HL-60 (cell line): ENCODE measurements at regions not wholly inside any gene's neighbourhood (a gene's known extent, or its start where the extent isn't known, plus 50 kb on each side); places are given as distances from the start of the nearest gene placed in this dataset.

Experiments
- DNase-seq, 2 experiments: peaks; one replicate each; pipeline ENCODE4 v3.0.0-alpha.2; 2010 to 2020; ENCODE audit warnings: low read depth in 1 of 2, low spot score in 1 of 2
- H3K27ac ChIP-seq: fragments of 250-450 bp; sonication (Bioruptor Pico); replicated peaks from 2 replicates; pipeline ENCODE4 v1.5.1; 2020; ENCODE audit warnings: mild to moderate bottlenecking, moderate library complexity
- H3K27me3 ChIP-seq: fragments of 250-450 bp; sonication (Bioruptor Pico); 2 replicates; pipeline ENCODE4 v1.5.1; 2021; ENCODE audit warnings: mild to moderate bottlenecking, moderate library complexity; ENCODE audit not compliant: insufficient read depth, poor library complexity, severe bottlenecking
- H3K4me3 ChIP-seq: replicated peaks from 2 replicates; pipeline ENCODE4 v1.5.1; 2011; ENCODE audit warnings: mild to moderate bottlenecking, control low read depth, low read length; ENCODE audit not compliant: insufficient read depth
- CTCF ChIP-seq: IDR thresholded peaks from one replicate; pipeline ENCODE4 v1.5.1; 2011; ENCODE audit warnings: low read length, control low read depth, inconsistent platforms; ENCODE audit not compliant: insufficient read depth
- GABPA ChIP-seq: IDR thresholded peaks from 2 replicates; pipeline ENCODE4 v1.6.1; 2012; ENCODE audit warnings: low read depth
- POLR2AphosphoS5 ChIP-seq: IDR thresholded peaks from 2 replicates; pipeline ENCODE4 v1.6.1; 2012; ENCODE audit warnings: low read depth
- REST ChIP-seq: IDR thresholded peaks from 2 replicates; pipeline ENCODE4 v1.6.1; 2012; ENCODE audit warnings: low read depth; ENCODE audit not compliant: insufficient replicate concordance
- SPI1 ChIP-seq: IDR thresholded peaks from 2 replicates; pipeline ENCODE4 v1.6.1; 2012; ENCODE audit warnings: low read depth, mild to moderate bottlenecking, borderline replicate concordance

GRCh38 chr6:74510878-74511277, 695.0 kb downstream of the COL12A1 start:
- H3K4me3 ChIP-seq: no peak overlapping the region
- H3K27ac ChIP-seq: no peak overlapping the region
- TF ChIP-seq GABPA: no peak
- no peak for TF ChIP-seq POLR2AphosphoS5
- TF ChIP-seq REST: no peak
- TF ChIP-seq CTCF: no peak
- TF ChIP-seq SPI1: no peak
- H3K27me3 ChIP-seq: no peaks in the 10 kb centered on the region
- DNase-seq: no peak

GRCh38 chr6:74507649-74508048, 698.2 kb downstream of the COL12A1 start:
- no peak for DNase-seq
- H3K4me3 ChIP-seq: no peak overlapping the region
- H3K27me3 ChIP-seq: no peaks in the 10 kb centered on the region
- TF ChIP-seq GABPA (no peak), REST (no peak), CTCF (no peak), POLR2AphosphoS5 (no peak), SPI1 (no peak)
- H3K27ac ChIP-seq: no peak overlapping the region

GRCh38 chr6:74505391-74505790, 700.5 kb downstream of the COL12A1 start:
- Histone ChIP-seq H3K27me3 (no peaks in the 10 kb centered on the region), H3K27ac (no peak overlapping the region), H3K4me3 (no peak overlapping the region)
- no peak for DNase-seq
- TF ChIP-seq POLR2AphosphoS5: no peak
- no peak for TF ChIP-seq GABPA
- TF ChIP-seq SPI1: no peak
- no peak for TF ChIP-seq REST
- no peak for TF ChIP-seq CTCF
